ENCODE measurements at regions not wholly inside any gene's neighbourhood (a gene's known extent, or its start where the extent isn't known, plus 50 kb on each side); places are given as distances from the start of the nearest gene placed in this dataset.

DNA sequence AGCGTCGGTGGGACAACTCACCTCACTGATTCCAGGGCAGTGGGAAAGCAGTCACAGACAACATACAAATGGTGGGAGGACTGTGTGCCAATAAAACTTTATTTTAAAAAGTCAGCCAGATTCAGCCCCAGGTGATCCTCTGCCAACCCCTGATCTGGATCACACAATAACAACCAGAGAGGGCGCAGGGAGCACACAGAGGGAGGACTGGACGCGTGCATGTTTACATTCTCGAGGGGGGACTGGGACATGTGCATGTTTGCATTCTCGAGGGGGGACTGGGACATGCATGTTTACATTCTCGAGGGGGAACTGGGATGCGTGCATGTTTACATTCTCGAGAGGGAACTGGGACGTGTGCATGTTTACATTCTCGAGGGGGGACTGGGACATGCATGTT, 209.5 kb downstream of the NDUFA10 start:
- DNase-seq (ENCODE audit: low read depth, low spot score) (no peak), FAIRE-seq (no peak)
- no peaks in the 10 kb centered on the region for H3K27me3 ChIP-seq (ENCODE audit: control insufficient read depth in 2 of 2, insufficient read depth in 2 of 2, low read length in 2 of 2)
- no peaks in the 10 kb centered on the region for H3K79me2 ChIP-seq (ENCODE audit: control insufficient read depth, insufficient read depth, low read length)
- H4K20me1 ChIP-seq (replicated peaks; ENCODE audit: control insufficient read depth, extremely low read depth, insufficient read depth, low read length), result no peaks in the 10 kb centered on the region
- ChIA-PET POLR2A (interaction anchor here (0.6 kb wide), 1 partner anchor 25 kb away, joined by 3 read pairs; no protein-coding TSS in a partner anchor), CTCF (no interaction called here)
- H3K4me3 ChIP-seq (replicated peaks in 1 of 3; ENCODE audit: insufficient read depth in 1 of 3, low read depth in 1 of 3, low read length in 3 of 3), result no peak overlapping the region
- BruUV-seq (replicated peaks), result no TSS peak
- no peaks in the 10 kb centered on the region for H3K36me3 ChIP-seq (ENCODE audit: control insufficient read depth in 2 of 2, extremely low read depth in 1 of 2, insufficient read depth in 2 of 2, low read length in 2 of 2)
- H3K9me3 ChIP-seq (replicated peaks; ENCODE audit: control insufficient read depth, insufficient read depth, low read length), result no peaks in the 10 kb centered on the region
- no peak overlapping the region for H2AFZ ChIP-seq (ENCODE audit: low read depth, low read length)
- dilution Hi-C loops (cut with MboI; ENCODE audit: extremely low pct_ligation_motif_present, low sequenced_read_pairs) (no loop called here), intact Hi-C loops (cut with micrococcal nuclease) (no loop called here)
- H3K9ac ChIP-seq (replicated peaks; ENCODE audit: extremely low read depth, insufficient read depth, low read length), result no peak overlapping the region
- no peak overlapping the region for H3K4me2 ChIP-seq (ENCODE audit: insufficient read depth, low read length)
- no peaks in the 10 kb centered on the region for H3K4me1 ChIP-seq (ENCODE audit: control insufficient read depth, extremely low read depth, insufficient read depth, low read length)
- no peak for TF ChIP-seq POLR2AphosphoS5 (IDR thresholded peaks at IDR 0.05; ENCODE audit: insufficient read depth, low read depth, low read length)
- TF ChIP-seq POLR2A (IDR thresholded peaks at IDR 0.05; ENCODE audit: low read depth, low read length), result no peak
- H3K9me1 ChIP-seq (replicated peaks; ENCODE audit: control insufficient read depth, extremely low read depth, insufficient read depth, low read length), result no peaks in the 10 kb centered on the region
- H3K27ac ChIP-seq (ENCODE audit: insufficient read depth, low read depth, low read length), result no peak overlapping the region

DNA sequence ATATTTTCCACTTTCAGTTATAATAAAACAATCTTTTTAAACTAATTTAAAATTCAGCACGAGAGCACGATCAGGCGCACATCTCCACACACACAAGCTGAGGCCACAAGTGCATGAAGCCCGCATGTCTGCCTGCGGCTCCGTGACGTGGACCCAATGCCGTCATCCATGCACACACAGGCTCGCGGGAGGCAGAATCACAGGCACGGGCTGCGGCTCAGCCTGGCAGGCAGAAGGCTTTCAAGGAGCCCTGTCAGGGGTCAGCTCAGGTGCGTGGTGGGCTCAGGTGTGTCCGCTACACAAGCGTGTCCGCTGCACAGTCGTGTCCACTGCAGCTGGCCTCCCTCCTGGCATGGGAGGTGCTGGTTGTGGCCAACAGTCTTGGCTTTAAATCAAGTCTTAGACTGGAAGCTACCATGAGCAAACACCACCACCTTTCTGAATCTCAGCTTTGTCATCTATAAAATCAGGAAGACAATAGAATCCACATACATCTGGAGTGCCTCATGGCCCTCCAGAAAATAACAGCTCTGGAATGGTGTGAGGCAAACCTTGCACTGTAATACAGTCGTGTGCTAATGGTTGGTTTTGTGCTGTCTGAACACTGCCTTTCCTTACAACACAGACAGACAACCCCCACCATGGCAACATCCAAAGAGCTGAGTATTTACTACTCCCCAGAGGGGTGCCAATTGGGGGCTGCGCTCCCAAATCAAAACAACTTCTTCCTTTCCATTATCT, 210.1 kb downstream of the NDUFA10 start:
- Histone ChIP-seq H3K27me3 (ENCODE audit: control insufficient read depth in 2 of 2, insufficient read depth in 2 of 2, low read length in 2 of 2) (no peaks in the 10 kb centered on the region), H3K4me3 (replicated peaks in 1 of 3; ENCODE audit: insufficient read depth in 1 of 3, low read depth in 1 of 3, low read length in 3 of 3) (no peak overlapping the region), H3K9me3 (replicated peaks; ENCODE audit: control insufficient read depth, insufficient read depth, low read length) (no peaks in the 10 kb centered on the region), H2AFZ (ENCODE audit: low read depth, low read length) (no peak overlapping the region), H3K27ac (ENCODE audit: insufficient read depth, low read depth, low read length) (no peak overlapping the region), H3K9ac (replicated peaks; ENCODE audit: extremely low read depth, insufficient read depth, low read length) (no peak overlapping the region), H4K20me1 (replicated peaks; ENCODE audit: control insufficient read depth, extremely low read depth, insufficient read depth, low read length) (no peaks in the 10 kb centered on the region), H3K4me1 (ENCODE audit: control insufficient read depth, extremely low read depth, insufficient read depth, low read length) (no peaks in the 10 kb centered on the region), H3K36me3 (ENCODE audit: control insufficient read depth in 2 of 2, extremely low read depth in 1 of 2, insufficient read depth in 2 of 2, low read length in 2 of 2) (no peaks in the 10 kb centered on the region), H3K9me1 (replicated peaks; ENCODE audit: control insufficient read depth, extremely low read depth, insufficient read depth, low read length) (no peaks in the 10 kb centered on the region), H3K4me2 (ENCODE audit: insufficient read depth, low read length) (no peak overlapping the region), H3K79me2 (ENCODE audit: control insufficient read depth, insufficient read depth, low read length) (no peaks in the 10 kb centered on the region)
- no peak for DNase-seq (ENCODE audit: low read depth, low spot score)
- no TSS peak for BruUV-seq (replicated peaks)
- ChIA-PET POLR2A (interaction anchor here (0.6 kb wide), 1 partner anchor 24 kb away, joined by 3 read pairs; no protein-coding TSS in a partner anchor), CTCF (no interaction called here)
- intact Hi-C loops (cut with micrococcal nuclease), result no loop called here
- TF ChIP-seq, protein P1, sequence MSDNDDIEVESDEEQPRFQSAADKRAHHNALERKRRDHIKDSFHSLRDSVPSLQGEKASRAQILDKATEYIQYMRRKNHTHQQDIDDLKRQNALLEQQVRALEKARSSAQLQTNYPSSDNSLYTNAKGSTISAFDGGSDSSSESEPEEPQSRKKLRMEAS (IDR thresholded peaks at IDR 0.05; ENCODE audit: insufficient read depth, insufficient read length), result no peak
- TF ChIP-seq FOS (IDR thresholded peaks at IDR 0.05; ENCODE audit: borderline replicate concordance, insufficient read depth, low read length), result no peak
- no peak for TF ChIP-seq POLR2A (IDR thresholded peaks at IDR 0.05; ENCODE audit: low read depth, low read length)
- TF ChIP-seq GATA2 (IDR thresholded peaks at IDR 0.05; ENCODE audit: insufficient read depth, insufficient read length, low read depth, low read length), result no peak
- TF ChIP-seq POLR2AphosphoS5 (IDR thresholded peaks at IDR 0.05; ENCODE audit: insufficient read depth, low read depth, low read length), result no peak
- TF ChIP-seq MYC (IDR thresholded peaks at IDR 0.05; ENCODE audit: low read depth, low read length), result no peak
- TF ChIP-seq EZH2 (IDR thresholded peaks at IDR 0.05; ENCODE audit: borderline replicate concordance, low read depth, low read length, severe bottlenecking), result no peak
- TF ChIP-seq JUN (IDR thresholded peaks at IDR 0.05; ENCODE audit: borderline replicate concordance, insufficient read depth, insufficient read length, low read depth), result no peak
- TF ChIP-seq, protein P2, sequence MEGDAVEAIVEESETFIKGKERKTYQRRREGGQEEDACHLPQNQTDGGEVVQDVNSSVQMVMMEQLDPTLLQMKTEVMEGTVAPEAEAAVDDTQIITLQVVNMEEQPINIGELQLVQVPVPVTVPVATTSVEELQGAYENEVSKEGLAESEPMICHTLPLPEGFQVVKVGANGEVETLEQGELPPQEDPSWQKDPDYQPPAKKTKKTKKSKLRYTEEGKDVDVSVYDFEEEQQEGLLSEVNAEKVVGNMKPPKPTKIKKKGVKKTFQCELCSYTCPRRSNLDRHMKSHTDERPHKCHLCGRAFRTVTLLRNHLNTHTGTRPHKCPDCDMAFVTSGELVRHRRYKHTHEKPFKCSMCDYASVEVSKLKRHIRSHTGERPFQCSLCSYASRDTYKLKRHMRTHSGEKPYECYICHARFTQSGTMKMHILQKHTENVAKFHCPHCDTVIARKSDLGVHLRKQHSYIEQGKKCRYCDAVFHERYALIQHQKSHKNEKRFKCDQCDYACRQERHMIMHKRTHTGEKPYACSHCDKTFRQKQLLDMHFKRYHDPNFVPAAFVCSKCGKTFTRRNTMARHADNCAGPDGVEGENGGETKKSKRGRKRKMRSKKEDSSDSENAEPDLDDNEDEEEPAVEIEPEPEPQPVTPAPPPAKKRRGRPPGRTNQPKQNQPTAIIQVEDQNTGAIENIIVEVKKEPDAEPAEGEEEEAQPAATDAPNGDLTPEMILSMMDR (IDR thresholded peaks at IDR 0.05; ENCODE audit: extremely low read depth in 1 of 2, insufficient read depth in 1 of 2, low read depth in 1 of 2, low read length in 2 of 2), result no peak
- dilution Hi-C loops (cut with MboI; ENCODE audit: extremely low pct_ligation_motif_present, low sequenced_read_pairs), result no loop called here
- no peak for FAIRE-seq
